K562 (cell line): ENCODE measurements at regions not wholly inside any gene's neighbourhood (a gene's known extent, or its start where the extent isn't known, plus 50 kb on each side); places are given as distances from the start of the nearest gene placed in this dataset.
A peak's percentile ranks its signal among the peaks of the same experiment; 100 is the strongest.

Source experiments
- CEBPZ ChIP-seq: fragments of 150-350 bp; IDR thresholded peaks from 2 replicates; pipeline ENCODE4 v1.6.1; 2014; ENCODE audit warnings: low read depth, mild to moderate bottlenecking, low read length, borderline replicate concordance
- CREB1 ChIP-seq, 2 experiments: sonication (generic) in 1 of 2; formaldehyde crosslinking in 1 of 2; IDR thresholded peaks; 2 replicates each; pipeline versions ENCODE4 v1.6.1 to v1.8.0; 2012 to 2022; ENCODE audit warnings: inconsistent platforms in 1 of 2, mild to moderate bottlenecking in 1 of 2, missing genetic modification reagents in 1 of 2, moderate library complexity in 1 of 2
- FOXP1 ChIP-seq: sonication (generic); formaldehyde crosslinking; IDR thresholded peaks from 2 replicates; pipeline ENCODE4 v1.8.0; 2022; ENCODE audit warnings: mild to moderate bottlenecking, missing genetic modification reagents
- ILF3 ChIP-seq: fragments of 450-650 bp; IDR thresholded peaks from 2 replicates; pipeline ENCODE4 v1.6.1; 2018; ENCODE audit warnings: antibody characterized with exemption, mild to moderate bottlenecking, moderate library complexity, borderline replicate concordance
- KDM1A ChIP-seq, 2 experiments: fragments of 450-650 bp; IDR thresholded peaks; 2 replicates each; pipeline ENCODE4 v1.6.1; 2016; ENCODE audit warnings: mild to moderate bottlenecking in 2 of 2
- LEF1 ChIP-seq: fragments of 450-650 bp; IDR thresholded peaks from 2 replicates; pipeline ENCODE4 v1.6.1; 2016; ENCODE audit warnings: mild to moderate bottlenecking
- RBFOX2 ChIP-seq: fragments of 200-400 bp; formaldehyde crosslinking; IDR thresholded peaks from 2 replicates; pipeline ENCODE4 v1.6.1; 2017; ENCODE audit warnings: low read depth, mild to moderate bottlenecking, low read length, moderate library complexity
- SIX5 ChIP-seq, 2 experiments: IDR thresholded peaks; 2 replicates each; pipeline ENCODE4 v1.6.1; 2011; ENCODE audit warnings: low read length in 2 of 2, borderline replicate concordance in 1 of 2, low read depth in 1 of 2, mild to moderate bottlenecking in 1 of 2, moderate library complexity in 1 of 2; ENCODE audit not compliant: insufficient read depth in 1 of 2
- SMAD3 ChIP-seq: fragments of 450-650 bp; formaldehyde crosslinking; conservative IDR thresholded peaks from 2 replicates; pipeline ENCODE4 v1.4.0; 2020; ENCODE audit warnings: mild to moderate bottlenecking
- SMARCA5 ChIP-seq: fragments of 450-650 bp; IDR thresholded peaks from 2 replicates; pipeline ENCODE4 v1.6.1; 2016
- SREBF1 ChIP-seq: fragments of 150-350 bp; IDR thresholded peaks from 2 replicates; pipeline ENCODE4 v1.6.1; 2014; ENCODE audit warnings: antibody characterized with exemption, low read depth, low read length, borderline replicate concordance
- THAP12 ChIP-seq: fragments of 250-450 bp; sonication (Bioruptor Pico); IDR thresholded peaks from 2 replicates; pipeline ENCODE4 v1.9.0; 2021; ENCODE audit warnings: mild to moderate bottlenecking, inconsistent platforms
- ZBTB7A ChIP-seq: IDR thresholded peaks from 2 replicates; pipeline ENCODE4 v1.6.1; 2011; ENCODE audit warnings: low read depth, mild to moderate bottlenecking, low read length, moderate library complexity, borderline replicate concordance; ENCODE audit not compliant: control insufficient read depth
- ZNF165 ChIP-seq: fragments of 250-450 bp; sonication (Bioruptor Pico); IDR thresholded peaks from 2 replicates; pipeline ENCODE4 v1.4.0; 2020; ENCODE audit warnings: borderline replicate concordance
- ZNF23 ChIP-seq: fragments of 250-450 bp; sonication (Bioruptor Pico); IDR thresholded peaks from 2 replicates; pipeline ENCODE4 v1.4.0; 2020; ENCODE audit warnings: mild to moderate bottlenecking
- ZNF518B ChIP-seq: fragments of 250-450 bp; sonication (Bioruptor Pico); IDR thresholded peaks from 2 replicates; pipeline ENCODE4 v1.5.0; 2021; ENCODE audit warnings: mild to moderate bottlenecking, moderate library complexity

DNA sequence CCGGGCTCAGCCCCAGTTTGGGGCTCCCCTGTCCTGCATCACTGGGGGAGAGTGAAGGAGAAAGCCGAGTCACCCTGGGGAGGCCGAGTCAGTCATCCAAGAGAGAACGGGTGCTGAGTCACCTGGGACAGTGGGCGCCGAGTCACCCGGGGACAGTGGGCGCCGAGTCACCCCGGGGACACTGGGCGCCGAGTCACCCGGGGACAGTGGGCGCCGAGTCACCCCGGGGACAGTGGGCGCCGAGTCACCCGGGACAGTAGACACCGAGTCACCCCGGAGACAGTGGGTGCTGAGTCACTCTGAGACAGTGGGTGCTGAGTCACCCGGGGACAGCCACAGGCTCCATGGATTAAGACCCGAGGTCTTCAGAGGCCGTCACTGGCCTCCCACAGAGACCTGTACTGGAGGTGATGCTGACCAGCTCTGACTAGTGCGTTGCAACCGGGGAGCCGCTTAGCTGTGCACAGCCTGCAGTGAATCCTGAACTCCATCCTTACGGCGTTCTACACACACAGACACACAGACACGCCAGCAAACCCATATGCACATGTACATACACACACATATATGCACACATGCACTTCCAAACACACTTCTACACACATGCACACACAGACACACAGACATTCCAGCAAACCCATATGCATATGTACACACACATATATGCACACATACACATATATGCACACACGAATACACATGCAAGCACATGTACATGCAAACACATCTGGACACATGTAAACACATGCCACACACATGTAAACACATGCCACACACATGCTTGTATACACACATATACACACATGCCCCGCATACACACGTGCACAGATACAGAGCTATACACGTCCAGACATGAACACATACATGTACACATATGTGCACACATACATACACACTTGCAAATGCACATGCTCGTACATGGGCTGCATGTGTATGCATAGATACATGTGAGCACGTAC, 64.9 kb upstream of the GALNT9 start (continued):
- TF ChIP-seq CEBPZ: no peak
- peak in 1 of 2 experiments; percentile 19; a peak in 1 of 4 replicates for TF ChIP-seq KDM1A (IDR thresholded peaks at IDR 0.05)
- TF ChIP-seq LEF1: no peak
- no peak for TF ChIP-seq THAP12 (CRISPR knock-in tag)
- no peak for TF ChIP-seq ZNF23 (CRISPR knock-in tag)
- TF ChIP-seq FOXP1: no peak
- no peak for TF ChIP-seq ZNF165 (CRISPR knock-in tag)
- no peak for TF ChIP-seq SMAD3 (CRISPR knock-in tag)
- no peak for TF ChIP-seq ZBTB7A
- no peak for TF ChIP-seq CREB1 (IDR thresholded peaks at IDR 0.05)
- TF ChIP-seq CREB1 (CRISPR knock-in tag; IDR thresholded peaks at IDR 0.05): no peak
- no peak for TF ChIP-seq RBFOX2
- no peak for TF ChIP-seq ILF3
- peak; percentile 75 for TF ChIP-seq SMARCA5
- TF ChIP-seq ZNF518B (CRISPR knock-in tag): no peak
- no peak for TF ChIP-seq SIX5 (IDR thresholded peaks at IDR 0.05; ENCODE audit: borderline replicate concordance in 1 of 2, insufficient read depth in 1 of 2, low read depth in 1 of 2, low read length in 2 of 2)
- no peak for TF ChIP-seq SREBF1
